GM19455 (cell line): ENCODE measurements at regions not wholly inside any gene's neighbourhood (a gene's known extent, or its start where the extent isn't known, plus 50 kb on each side); places are given as distances from the start of the nearest gene placed in this dataset.
A peak's percentile ranks its signal among the peaks of the same experiment; 100 is the strongest.

Experiments
- ATAC-seq: cut with Tn5 transposase; IDR thresholded peaks from one replicate; pipeline ENCODE4 v1.9.1; 2021; ENCODE audit not compliant: unreplicated experiment

- ATAC-seq: no peak
Observed at GRCh38 chr12:124726596-124727263, 136.9 kb downstream of the SCARB1 start.

GRCh38 chr12:124725597-124726237 is 137.9 kb downstream of the SCARB1 start:
- ATAC-seq: no peak

- ATAC-seq: no peak
Observed at GRCh38 chr12:124725099-124725498, 138.6 kb downstream of the SCARB1 start.

GRCh38 chr12:124722878-124723277 is 140.8 kb downstream of the SCARB1 start:
- no peak for ATAC-seq

GRCh38 chr12:124721501-124722162 is 142.0 kb downstream of the SCARB1 start:
- ATAC-seq: no peak

- ATAC-seq: no peak
Observed at GRCh38 chr12:124720681-124721500, 142.8 kb downstream of the SCARB1 start.

- no peak for ATAC-seq
Observed at GRCh38 chr12:124720004-124720680, 143.5 kb downstream of the SCARB1 start.

- ATAC-seq: no peak
Observed at GRCh38 chr12:124719231-124719630, 144.4 kb downstream of the SCARB1 start.

- ATAC-seq: no peak
Observed at GRCh38 chr12:124718458-124718857, 145.2 kb downstream of the SCARB1 start.

GRCh38 chr12:124718036-124718435 is 145.6 kb downstream of the SCARB1 start:
- ATAC-seq: no peak

GRCh38 chr12:124717318-124717717 is 146.3 kb downstream of the SCARB1 start:
- ATAC-seq: no peak

GRCh38 chr12:124716208-124717130 is 147.2 kb downstream of the SCARB1 start:
- no peak for ATAC-seq

- no peak for ATAC-seq
Observed at GRCh38 chr12:124715121-124715990, 147.9 kb upstream of the NCOR2 start.

- ATAC-seq: peak; percentile 60
Observed at GRCh38 chr12:124713436-124714082, 146.1 kb upstream of the NCOR2 start.

GRCh38 chr12:124713041-124713435 is 145.6 kb upstream of the NCOR2 start:
- ATAC-seq: peak; percentile 28

GRCh38 chr12:124711344-124711743 is 143.9 kb upstream of the NCOR2 start:
- ATAC-seq: no peak

- ATAC-seq: no peak
Observed at GRCh38 chr12:124709722-124710687, 142.6 kb upstream of the NCOR2 start.
